ENCODE measurements at regions not wholly inside any gene's neighbourhood (a gene's known extent, or its start where the extent isn't known, plus 50 kb on each side); places are given as distances from the start of the nearest gene placed in this dataset.

DNA sequence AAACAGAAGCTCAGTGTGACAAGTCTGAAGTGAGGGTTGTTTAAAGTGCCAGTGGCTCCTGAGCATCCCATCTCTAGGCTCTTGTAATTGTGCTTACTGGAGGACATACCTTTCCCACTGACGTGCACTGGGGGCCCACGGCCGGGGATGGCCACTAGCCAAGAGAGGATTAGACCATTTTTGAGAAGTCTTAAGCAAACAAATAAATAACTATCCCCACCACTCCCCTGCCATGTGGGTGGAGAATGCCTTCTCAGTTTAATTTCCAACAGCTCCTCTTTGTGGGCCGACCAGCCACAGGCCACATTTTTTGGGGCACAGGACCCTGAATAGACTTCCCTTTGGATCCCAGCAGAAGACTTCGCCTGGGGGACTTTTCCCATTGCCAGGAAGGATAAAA lies 125.0 kb upstream of the MSX1 start:
- no peaks in the 10 kb centered on the region for H3K27me3 Mint-ChIP-seq (ENCODE audit: low read depth)
- TF ChIP-seq, protein P1, sequence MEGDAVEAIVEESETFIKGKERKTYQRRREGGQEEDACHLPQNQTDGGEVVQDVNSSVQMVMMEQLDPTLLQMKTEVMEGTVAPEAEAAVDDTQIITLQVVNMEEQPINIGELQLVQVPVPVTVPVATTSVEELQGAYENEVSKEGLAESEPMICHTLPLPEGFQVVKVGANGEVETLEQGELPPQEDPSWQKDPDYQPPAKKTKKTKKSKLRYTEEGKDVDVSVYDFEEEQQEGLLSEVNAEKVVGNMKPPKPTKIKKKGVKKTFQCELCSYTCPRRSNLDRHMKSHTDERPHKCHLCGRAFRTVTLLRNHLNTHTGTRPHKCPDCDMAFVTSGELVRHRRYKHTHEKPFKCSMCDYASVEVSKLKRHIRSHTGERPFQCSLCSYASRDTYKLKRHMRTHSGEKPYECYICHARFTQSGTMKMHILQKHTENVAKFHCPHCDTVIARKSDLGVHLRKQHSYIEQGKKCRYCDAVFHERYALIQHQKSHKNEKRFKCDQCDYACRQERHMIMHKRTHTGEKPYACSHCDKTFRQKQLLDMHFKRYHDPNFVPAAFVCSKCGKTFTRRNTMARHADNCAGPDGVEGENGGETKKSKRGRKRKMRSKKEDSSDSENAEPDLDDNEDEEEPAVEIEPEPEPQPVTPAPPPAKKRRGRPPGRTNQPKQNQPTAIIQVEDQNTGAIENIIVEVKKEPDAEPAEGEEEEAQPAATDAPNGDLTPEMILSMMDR (conservative IDR thresholded peaks at IDR 0.05) = no peak
- no peak overlapping the region for H3K27ac Mint-ChIP-seq (ENCODE audit: unreplicated experiment)
- DNase-seq (ENCODE audit: low read depth, low spot score) = no peak
- H3K4me1 Mint-ChIP-seq = peaks cover 9% of the 10 kb centered on the region
- H3K4me3 Mint-ChIP-seq = no peak overlapping the region
- H3K36me3 Mint-ChIP-seq (ENCODE audit: low read depth) = no peaks in the 10 kb centered on the region
- peaks cover 7% of the 10 kb centered on the region for H3K9me3 Mint-ChIP-seq

- Mint-ChIP-seq H3K9me3 (peaks cover 7% of the 10 kb centered on the region), H3K4me3 (no peak overlapping the region), H3K27ac (ENCODE audit: unreplicated experiment) (no peak overlapping the region), H3K36me3 (ENCODE audit: low read depth) (no peaks in the 10 kb centered on the region), H3K27me3 (ENCODE audit: low read depth) (no peaks in the 10 kb centered on the region), H3K4me1 (peaks cover 9% of the 10 kb centered on the region)
- TF ChIP-seq, protein P1 (conservative IDR thresholded peaks at IDR 0.05) = no peak
- no peak for DNase-seq (ENCODE audit: low read depth, low spot score)
Observed at GRCh38 chr4:4733663-4734062, 125.8 kb upstream of the MSX1 start.

DNA sequence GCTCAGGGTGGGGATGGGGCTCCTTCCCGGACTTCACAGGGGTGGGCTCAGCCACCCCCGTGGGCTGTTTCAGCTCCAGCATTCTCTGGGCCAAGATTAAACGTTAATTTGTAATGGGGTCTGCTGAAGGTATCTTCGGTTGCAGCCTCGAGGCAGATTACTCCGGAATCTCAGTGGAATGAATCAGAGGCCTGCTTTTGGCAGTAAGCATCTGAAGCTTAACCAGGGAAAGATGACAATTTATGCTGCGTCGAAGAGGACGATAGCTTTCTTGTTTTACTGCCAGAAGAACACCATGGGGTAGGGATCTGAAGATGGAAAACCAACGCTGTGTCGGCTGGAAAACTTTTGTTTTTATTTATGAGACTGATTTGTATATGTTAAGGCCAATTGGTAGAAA lies 129.2 kb upstream of the MSX1 start:
- peaks cover 22% of the 10 kb centered on the region for H3K9me3 Mint-ChIP-seq
- no peak overlapping the region for H3K4me3 Mint-ChIP-seq
- no peaks in the 10 kb centered on the region for H3K27me3 Mint-ChIP-seq (ENCODE audit: low read depth)
- TF ChIP-seq, protein P1 (conservative IDR thresholded peaks at IDR 0.05) = no peak
- peaks cover 19% of the 10 kb centered on the region for H3K36me3 Mint-ChIP-seq (ENCODE audit: low read depth)
- no peak overlapping the region for H3K27ac Mint-ChIP-seq (ENCODE audit: unreplicated experiment)
- no peaks in the 10 kb centered on the region for H3K4me1 Mint-ChIP-seq
- DNase-seq (ENCODE audit: low read depth, low spot score) = no peak

- DNase-seq (ENCODE audit: low read depth, low spot score) = no peak
Observed at GRCh38 chr4:4729206-4729605, 130.3 kb upstream of the MSX1 start.

GRCh38 chr4:4727536-4727935 lies 131.9 kb upstream of the MSX1 start:
- peaks cover 23% of the 10 kb centered on the region for H3K9me3 Mint-ChIP-seq
- H3K27ac Mint-ChIP-seq (ENCODE audit: unreplicated experiment) = no peak overlapping the region
- TF ChIP-seq, protein P1 (conservative IDR thresholded peaks at IDR 0.05) = no peak
- no peaks in the 10 kb centered on the region for H3K4me1 Mint-ChIP-seq
- no peak overlapping the region for H3K4me3 Mint-ChIP-seq
- H3K36me3 Mint-ChIP-seq (ENCODE audit: low read depth) = peaks cover 20% of the 10 kb centered on the region
- H3K27me3 Mint-ChIP-seq (ENCODE audit: low read depth) = no peaks in the 10 kb centered on the region
- no peak for DNase-seq (ENCODE audit: low read depth, low spot score)

More at GRCh38 chr4:4729206-4729605, 130.3 kb upstream of the MSX1 start:
- TF ChIP-seq, protein P1 (conservative IDR thresholded peaks at IDR 0.05) = no peak
- Mint-ChIP-seq H3K9me3 (peaks cover 23% of the 10 kb centered on the region), H3K27me3 (ENCODE audit: low read depth) (no peaks in the 10 kb centered on the region), H3K4me1 (no peaks in the 10 kb centered on the region), H3K27ac (ENCODE audit: unreplicated experiment) (no peak overlapping the region), H3K4me3 (no peak overlapping the region), H3K36me3 (ENCODE audit: low read depth) (peaks cover 20% of the 10 kb centered on the region)

GRCh38 chr4:4726051-4726450 lies 133.4 kb upstream of the MSX1 start:
- DNase-seq (ENCODE audit: low read depth, low spot score) = no peak
- TF ChIP-seq, protein P1 (conservative IDR thresholded peaks at IDR 0.05) = peak; percentile 52
- H3K4me3 Mint-ChIP-seq = no peak overlapping the region
- H3K27me3 Mint-ChIP-seq (ENCODE audit: low read depth) = no peaks in the 10 kb centered on the region
- no peaks in the 10 kb centered on the region for H3K4me1 Mint-ChIP-seq
- no peak overlapping the region for H3K27ac Mint-ChIP-seq (ENCODE audit: unreplicated experiment)
- peaks cover 20% of the 10 kb centered on the region for H3K36me3 Mint-ChIP-seq (ENCODE audit: low read depth)
- peaks cover 17% of the 10 kb centered on the region for H3K9me3 Mint-ChIP-seq

Data from neural crest cell (in vitro differentiated cells).